ENCODE measurements at regions not wholly inside any gene's neighbourhood (a gene's known extent, or its start where the extent isn't known, plus 50 kb on each side); places are given as distances from the start of the nearest gene placed in this dataset.

GRCh38 chr16:52099382-52099781 is 447.6 kb downstream of the TOX3 start:
- no peak for DNase-seq

- no peak for DNase-seq
Observed at GRCh38 chr16:52095471-52095870, 451.5 kb downstream of the TOX3 start.

- no peak for DNase-seq
Observed at GRCh38 chr16:52092126-52092525, 454.8 kb downstream of the TOX3 start.

GRCh38 chr16:52090080-52090479 is 456.9 kb downstream of the TOX3 start:
- no peak for DNase-seq

- DNase-seq: no peak
Observed at GRCh38 chr16:52089476-52089875, 457.5 kb downstream of the TOX3 start.

GRCh38 chr16:52086901-52087300 is 460.0 kb downstream of the TOX3 start:
- no peak for DNase-seq

- no peak for DNase-seq
Observed at GRCh38 chr16:52078716-52079655, 468.0 kb downstream of the TOX3 start.

GRCh38 chr16:52077607-52078006 is 469.3 kb downstream of the TOX3 start:
- DNase-seq: no peak

GRCh38 chr16:52076801-52077201 is 470.1 kb downstream of the TOX3 start:
- DNase-seq: no peak

- DNase-seq: no peak
Observed at GRCh38 chr16:52076332-52076731, 470.6 kb downstream of the TOX3 start.

- DNase-seq: no peak
Observed at GRCh38 chr16:52074133-52074532, 472.8 kb downstream of the TOX3 start.

GRCh38 chr16:52073024-52073423 is 473.9 kb downstream of the TOX3 start:
- DNase-seq: no peak

GRCh38 chr16:52071101-52071500 is 475.8 kb downstream of the TOX3 start:
- no peak for DNase-seq

- no peak for DNase-seq
Observed at GRCh38 chr16:52070341-52071057, 476.4 kb downstream of the TOX3 start.

GRCh38 chr16:52069866-52070265 is 477.1 kb downstream of the TOX3 start:
- DNase-seq: no peak

- DNase-seq: no peak
Observed at GRCh38 chr16:52068447-52069074, 478.4 kb downstream of the TOX3 start.

- DNase-seq: no peak
Observed at GRCh38 chr16:52066962-52067361, 480.0 kb downstream of the TOX3 start.

- DNase-seq: no peak
Observed at GRCh38 chr16:52056259-52056658, 490.7 kb downstream of the TOX3 start.

GRCh38 chr16:52055381-52055780 is 491.6 kb downstream of the TOX3 start:
- no peak for DNase-seq

- DNase-seq: no peak
Observed at GRCh38 chr16:52054326-52054725, 492.6 kb downstream of the TOX3 start.

GRCh38 chr16:52052818-52053217 is 494.1 kb downstream of the TOX3 start:
- DNase-seq: no peak

GRCh38 chr16:52051414-52052172 is 495.4 kb downstream of the TOX3 start:
- no peak for DNase-seq

- DNase-seq: no peak
Observed at GRCh38 chr16:52050418-52050817, 496.5 kb downstream of the TOX3 start.
